Raji (cell line): ENCODE measurements at regions not wholly inside any gene's neighbourhood (a gene's known extent, or its start where the extent isn't known, plus 50 kb on each side); places are given as distances from the start of the nearest gene placed in this dataset.

Source experiments
- POLR2A ChIP-seq: IDR thresholded peaks from 2 replicates; pipeline ENCODE4 v1.6.1; 2011; ENCODE audit warnings: low read depth, low read length, control low read depth; ENCODE audit not compliant: insufficient read depth

DNA sequence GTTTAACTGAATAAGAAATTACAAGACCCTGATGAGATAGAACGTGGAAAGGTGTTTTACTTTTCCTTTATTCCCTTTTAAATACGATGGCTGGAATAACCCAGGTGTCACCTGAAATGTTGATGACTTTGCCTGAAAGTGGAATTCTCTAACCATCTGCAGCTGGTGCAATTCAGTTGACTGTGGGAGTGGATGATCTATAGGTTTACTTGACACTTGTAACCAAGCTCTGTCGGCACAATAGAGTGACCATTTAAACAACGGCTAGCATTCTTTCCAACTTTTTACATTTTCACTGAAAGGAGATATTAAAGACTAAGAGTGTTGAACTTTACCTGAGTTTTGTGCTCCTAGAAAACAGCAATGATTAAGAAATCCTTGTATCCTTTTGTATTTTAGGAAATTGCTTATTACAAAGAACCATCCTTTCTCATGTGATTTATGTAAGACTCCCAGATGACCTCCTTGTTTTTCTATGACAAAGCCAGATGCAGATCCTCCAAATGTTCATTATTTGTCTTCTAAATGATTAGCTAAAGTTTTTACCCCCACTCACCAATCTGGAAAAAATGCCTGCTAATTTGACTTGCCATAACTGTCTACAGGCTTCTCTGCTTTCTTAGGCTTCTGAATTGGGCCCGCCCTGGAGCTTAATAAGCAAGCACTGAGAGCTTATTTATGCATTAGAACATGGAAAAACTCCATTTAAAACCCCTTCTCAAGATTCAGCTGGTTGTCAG is 129.5 kb upstream of the LRRC7 start:
- TF ChIP-seq POLR2A: no peak

DNA sequence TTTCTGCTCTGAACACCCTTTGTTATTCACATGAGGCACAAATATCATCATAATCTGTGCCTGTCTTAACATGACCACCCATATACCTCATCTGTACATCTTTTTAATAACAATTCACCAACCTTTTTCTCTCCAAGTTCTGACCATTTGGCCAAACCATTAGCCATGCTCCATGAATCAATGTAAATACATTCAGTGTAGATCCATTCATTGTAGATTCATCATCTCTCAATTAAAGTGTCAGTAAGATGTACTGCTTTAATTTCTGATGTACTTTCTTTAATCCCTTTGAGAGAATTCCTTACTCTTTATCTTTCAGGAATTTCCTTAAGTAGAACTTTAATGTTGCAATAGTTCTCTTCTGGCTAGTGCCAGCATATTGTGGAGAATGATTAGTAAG is 126.2 kb upstream of the LRRC7 start:
- no peak for TF ChIP-seq POLR2A

DNA sequence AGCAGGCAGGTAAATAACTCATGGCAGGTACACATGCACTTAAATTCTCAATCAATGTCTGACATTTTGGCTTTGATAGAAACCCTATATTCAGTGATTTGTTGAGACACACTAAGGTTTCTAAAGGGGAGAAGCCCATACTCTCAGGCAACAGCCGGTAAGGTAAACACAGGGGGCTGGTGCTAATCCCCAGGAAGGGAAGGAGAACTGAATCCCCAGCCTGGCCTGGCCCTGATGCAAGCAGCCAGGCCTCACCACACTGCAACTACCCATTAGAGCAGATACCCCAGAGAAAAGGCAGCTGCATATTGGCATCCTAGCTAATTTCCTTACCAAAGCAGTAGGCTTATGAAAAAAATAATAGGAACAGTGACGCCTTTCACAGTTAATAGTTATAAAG is 116.5 kb upstream of the LRRC7 start:
- no peak for TF ChIP-seq POLR2A

DNA sequence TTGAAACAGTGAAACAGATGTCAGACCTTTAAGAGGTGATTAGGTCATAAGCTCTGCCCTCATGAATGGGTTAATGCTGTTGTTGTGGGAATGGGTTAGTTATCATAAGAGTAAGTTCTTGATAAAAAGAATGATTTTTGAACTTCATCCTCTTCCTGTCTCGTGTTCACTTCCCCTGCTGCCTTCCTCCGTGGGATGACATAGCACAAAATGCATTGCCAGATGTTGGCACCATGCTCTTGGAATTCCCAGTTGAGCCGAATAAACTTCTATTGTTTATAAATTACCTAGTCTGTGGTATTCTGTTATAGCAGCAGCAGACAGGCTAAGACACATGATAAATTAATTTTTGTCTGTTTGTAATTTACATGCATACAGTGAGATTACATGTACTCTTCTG is 112.0 kb upstream of the LRRC7 start:
- TF ChIP-seq POLR2A: no peak

DNA sequence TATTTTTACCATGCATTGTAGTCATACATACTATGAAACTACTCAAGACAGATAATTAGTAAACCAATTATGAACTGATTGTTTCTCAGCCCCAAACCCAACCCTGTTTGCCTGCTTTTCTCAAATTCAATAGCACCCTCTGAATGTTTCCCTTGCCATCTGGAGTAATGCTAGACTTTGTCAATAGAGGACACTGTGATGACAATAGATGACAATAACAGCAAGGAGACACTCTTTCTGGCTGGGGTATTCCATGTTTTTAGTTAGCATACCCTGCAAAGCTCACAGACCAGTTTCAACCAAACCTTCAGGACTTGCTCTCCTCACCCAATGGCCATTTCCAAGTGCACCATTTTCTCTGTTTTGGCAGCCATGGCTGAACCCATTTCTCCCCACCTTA is 108.5 kb upstream of the LRRC7 start:
- TF ChIP-seq POLR2A: no peak

DNA sequence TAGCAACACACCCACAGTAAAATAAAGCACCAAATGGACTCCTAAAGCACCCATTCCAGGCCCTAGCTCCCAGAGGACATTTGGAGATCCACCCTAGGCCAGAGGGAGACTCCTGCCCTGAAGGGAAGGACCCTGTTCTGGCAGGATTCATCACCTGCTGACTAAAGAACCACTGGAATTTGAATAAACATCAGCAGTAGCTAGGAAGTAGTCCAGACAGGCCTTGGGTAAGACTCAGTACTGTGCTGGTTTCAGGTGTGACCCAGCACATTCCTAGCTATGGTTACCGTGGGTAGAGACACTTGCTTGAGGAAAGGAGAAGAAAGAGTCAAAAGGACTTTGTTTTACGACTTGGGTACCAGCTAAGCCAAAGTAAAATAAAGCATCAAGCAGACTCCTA is 92.7 kb upstream of the LRRC7 start:
- no peak for TF ChIP-seq POLR2A

DNA sequence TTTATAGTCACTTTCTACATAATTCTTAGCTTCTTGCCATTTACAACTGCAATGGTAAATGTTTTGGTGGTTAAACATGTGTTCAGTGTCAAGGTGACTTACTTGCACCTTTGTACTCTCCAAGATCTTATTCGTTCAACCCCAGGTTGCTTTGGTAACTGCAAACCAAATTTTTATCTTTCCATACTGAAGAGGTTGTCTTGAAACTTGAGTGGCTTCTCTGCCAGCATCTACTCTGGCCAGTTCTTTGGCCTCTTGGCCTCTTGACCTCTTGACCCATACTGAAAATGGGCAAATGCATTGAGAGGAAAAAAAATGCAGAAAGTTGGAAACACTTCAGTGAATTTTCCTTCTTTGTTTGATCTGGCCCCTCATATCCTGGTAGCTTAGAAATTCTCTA is 88.0 kb upstream of the LRRC7 start:
- no peak for TF ChIP-seq POLR2A

DNA sequence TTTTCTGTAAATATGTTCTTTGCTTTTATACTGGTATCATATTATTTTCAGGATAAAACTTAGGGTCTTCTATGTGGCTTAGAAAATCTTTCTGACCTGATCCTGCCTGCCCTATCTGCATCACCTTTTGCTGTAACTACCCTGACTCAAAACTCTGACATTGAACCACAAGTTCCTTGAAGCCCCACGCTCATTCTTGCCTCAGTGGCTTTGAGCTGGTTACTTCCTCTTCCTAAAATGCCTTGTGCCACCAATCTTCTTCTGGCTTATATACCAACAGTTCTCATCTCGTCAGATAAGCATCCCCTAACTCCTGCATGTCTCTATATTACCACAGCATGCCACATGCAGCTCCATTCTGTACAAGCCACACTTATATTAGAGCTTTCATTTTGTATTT is 84.5 kb upstream of the LRRC7 start:
- TF ChIP-seq POLR2A: no peak

DNA sequence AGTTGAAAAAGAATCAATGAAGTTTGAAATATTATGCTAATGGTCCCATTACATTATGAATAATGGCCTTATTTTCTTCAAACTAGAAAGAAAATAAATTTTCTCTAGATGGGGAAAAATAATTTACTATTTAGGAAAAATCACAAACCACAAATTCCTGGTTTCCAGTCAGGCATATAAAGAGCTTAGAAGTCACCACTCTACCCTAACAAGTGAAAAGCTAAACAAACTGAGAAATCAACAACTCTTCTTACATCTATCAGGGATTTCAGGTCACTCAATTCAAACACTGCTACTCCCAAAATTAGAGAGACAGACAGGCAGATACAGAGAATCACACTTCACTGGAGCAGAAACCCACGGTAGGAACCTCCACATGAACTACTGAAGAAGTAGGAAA is 82.1 kb upstream of the LRRC7 start:
- TF ChIP-seq POLR2A: no peak

DNA sequence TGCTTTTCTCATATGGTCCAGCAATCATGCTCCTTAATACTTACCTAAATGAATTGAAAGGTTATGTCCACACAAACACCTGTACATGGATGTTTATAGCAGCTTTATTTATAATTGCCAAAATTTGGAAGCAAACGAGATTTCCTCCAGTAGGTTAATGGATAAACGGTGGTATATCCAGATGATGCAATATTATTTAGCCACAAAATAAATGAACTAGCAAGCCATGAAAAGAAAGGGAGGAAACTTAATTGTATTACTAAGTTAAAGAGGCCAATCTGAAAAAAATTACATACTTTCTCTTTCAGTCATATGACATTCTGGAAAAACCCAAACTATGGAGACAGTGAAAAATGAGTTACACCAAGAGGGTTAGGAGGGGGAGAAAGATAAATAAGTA is 76.3 kb upstream of the LRRC7 start:
- no peak for TF ChIP-seq POLR2A

DNA sequence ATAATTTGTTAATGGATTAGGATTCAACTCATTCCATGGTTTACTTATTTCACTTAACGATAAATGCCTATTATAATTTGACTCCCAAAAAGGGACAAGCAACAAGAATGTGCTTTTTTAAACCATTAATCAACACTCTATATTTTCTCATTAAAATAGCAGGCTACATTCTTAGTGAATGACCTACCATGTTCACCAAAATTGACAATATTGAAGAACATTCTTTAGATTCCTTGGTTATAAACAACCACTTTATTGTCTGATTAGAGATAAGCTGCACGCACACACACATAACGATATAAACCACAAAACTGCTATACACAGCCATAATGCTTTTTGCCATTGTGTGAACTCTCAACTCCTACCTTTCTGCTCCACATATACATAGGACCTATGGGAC is 75.4 kb upstream of the LRRC7 start:
- TF ChIP-seq POLR2A: no peak

DNA sequence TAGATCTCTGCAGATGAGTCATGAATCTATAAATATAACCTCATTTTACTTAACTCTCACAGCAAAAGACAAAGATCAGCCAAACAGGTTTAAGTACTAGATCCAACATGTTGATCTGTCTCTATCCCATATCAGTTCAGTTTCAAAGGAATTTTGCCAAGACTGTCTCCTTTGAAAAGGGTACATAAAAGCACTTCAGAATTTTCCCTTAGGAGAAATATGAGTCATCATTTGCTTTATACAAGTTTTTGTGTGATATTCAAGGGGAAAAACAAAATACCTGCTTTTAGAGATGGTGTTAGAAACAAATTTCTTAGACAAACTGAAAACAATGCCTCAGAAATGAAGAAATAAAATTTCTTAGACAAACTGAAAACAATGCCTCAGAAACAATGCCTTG is 73.5 kb upstream of the LRRC7 start:
- no peak for TF ChIP-seq POLR2A

DNA sequence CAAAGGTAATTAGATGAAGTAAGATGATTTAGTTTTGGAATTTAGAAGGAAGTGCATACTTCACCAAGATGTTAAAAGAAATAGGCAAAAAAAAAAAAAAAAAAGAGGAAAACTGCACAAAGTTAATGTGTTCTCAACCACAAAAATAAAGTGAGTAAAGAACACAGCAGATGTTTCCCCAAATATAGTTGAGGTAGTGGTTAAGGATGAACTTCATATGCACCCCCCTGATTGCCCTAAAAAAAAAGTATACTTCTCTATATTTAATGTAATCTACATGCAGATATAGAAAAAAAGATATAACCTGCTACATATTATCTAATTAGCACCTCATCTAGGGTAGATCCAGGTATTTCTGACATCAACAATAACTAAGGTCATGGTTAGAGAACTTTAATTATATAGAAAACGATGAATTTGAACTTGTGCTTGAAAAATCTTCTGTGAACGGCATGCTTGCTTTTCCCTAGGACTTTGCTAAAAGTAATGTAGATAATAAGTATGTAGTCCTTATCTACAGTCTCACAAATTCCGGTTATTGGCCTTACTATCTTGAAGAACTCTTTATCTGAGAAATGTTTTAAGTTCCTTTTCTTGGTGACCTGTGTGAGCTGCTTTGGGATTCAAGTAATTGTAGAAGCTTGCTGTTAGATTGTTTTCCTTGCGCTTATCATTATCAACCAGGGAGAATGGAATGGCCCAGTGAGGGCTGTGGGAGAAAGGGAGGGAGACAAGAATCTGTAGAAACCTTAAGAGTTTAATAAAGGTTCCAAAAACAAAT is 70.1 kb upstream of the LRRC7 start:
- no peak for TF ChIP-seq POLR2A

DNA sequence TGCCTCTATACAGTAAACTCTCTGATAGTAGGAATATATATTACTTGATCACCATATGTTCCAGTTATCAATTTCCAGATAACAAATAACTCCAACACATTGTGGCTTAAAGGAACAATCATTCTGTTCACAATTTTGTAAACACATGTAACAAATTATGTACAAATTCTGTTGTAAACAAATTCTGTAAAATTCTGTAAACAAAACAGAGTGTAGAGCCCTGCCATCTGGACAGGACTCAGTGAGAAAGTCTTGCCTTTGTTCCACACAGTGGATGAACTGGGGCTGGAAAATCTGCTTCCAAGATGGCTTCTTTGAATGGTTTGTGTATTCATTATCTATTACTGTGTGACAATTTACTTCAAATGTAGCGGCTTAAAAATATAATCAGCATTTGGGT is 69.0 kb upstream of the LRRC7 start:
- no peak for TF ChIP-seq POLR2A

DNA sequence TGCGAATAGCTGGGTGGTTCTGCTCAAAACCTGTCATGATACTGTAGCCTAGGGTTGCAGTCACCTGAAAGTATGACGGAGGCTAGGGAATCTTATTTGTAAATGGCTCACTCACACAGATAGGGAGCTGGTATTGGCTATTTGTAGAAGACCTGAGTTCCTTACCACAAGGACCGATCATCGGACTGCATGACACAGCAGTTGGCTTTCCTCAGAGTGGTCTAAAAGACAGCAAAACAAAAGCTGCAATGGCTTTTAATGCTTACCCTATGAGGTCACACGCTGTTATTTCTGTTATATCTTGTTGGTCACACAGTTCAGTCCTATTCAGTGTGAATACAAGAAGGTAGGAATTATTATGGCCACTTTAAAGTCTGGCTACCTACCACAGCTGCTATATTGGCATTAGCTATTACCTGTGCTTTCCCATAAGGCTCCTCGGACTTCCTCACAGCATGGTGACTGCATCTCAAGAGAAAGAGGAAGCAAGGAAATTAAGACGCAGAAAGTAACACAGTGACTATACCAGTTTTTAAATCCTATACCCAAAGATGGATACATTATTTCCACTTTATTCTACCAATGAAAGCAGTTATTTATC is 68.4 kb upstream of the LRRC7 start:
- TF ChIP-seq POLR2A: no peak

DNA sequence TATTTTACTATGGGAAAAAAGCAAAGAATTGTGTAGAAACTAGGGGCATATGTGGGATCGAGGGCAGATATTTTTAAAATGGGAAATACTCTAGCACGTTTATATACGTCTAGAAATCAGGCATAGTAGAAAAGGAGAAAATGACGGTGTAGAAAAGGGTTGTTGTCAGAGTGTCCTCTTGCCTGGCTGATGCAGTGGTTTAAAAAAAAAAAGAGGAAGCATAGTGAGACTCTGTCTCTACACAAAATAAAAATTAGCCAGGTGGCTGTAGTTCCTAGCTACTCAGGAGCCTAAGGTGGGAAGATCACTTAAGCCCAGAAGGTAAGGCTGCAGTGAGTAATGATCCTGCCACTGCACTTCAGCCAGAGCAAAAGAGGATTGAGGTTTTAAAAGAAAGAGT is 64.7 kb upstream of the LRRC7 start:
- TF ChIP-seq POLR2A: no peak

DNA sequence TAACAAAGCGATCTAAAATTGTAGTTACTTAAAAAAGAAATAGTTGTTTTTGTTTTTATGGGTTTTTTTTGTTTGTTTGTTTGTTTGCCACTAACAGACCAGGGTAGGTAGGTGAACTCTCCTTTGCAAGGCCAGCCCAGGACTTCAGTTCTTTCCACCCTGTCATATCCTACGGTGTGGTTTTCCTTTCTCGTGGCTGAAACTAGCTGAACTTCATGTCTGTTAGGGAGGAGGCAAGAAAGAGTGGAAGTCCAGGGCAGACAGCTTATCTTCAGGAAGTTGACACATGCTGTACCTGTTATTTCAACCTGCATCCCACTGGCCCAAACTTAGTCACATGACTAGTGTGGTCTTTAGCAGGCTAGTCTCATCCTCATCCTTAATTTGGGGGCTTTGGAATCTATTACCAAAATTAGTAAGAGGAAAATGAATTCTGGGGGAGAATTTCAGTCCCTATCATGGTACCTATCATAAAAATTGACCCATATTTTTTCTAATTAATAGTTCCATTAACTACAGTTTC is 62.9 kb upstream of the LRRC7 start:
- TF ChIP-seq POLR2A: no peak

DNA sequence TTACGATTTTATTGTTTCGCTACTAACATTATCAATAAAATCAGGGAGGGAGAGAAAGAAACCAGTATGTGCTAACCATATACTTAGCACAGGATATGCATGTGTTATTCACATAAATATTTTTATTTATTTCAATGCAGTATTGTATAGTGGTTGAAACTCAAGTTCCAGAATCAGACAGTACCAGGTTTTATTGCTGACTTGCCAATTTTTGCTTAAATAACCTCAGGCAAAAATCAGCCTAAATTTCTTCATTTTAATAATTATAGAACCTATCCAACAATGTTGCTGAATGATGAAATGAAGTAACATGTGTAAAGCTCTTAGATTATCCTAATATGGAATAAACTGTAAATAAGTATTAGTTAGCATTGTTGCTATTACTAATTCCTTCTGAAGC is 61.4 kb upstream of the LRRC7 start:
- TF ChIP-seq POLR2A: no peak
